ENCODE measurements at regions not wholly inside any gene's neighbourhood (a gene's known extent, or its start where the extent isn't known, plus 50 kb on each side); places are given as distances from the start of the nearest gene placed in this dataset.

DNA sequence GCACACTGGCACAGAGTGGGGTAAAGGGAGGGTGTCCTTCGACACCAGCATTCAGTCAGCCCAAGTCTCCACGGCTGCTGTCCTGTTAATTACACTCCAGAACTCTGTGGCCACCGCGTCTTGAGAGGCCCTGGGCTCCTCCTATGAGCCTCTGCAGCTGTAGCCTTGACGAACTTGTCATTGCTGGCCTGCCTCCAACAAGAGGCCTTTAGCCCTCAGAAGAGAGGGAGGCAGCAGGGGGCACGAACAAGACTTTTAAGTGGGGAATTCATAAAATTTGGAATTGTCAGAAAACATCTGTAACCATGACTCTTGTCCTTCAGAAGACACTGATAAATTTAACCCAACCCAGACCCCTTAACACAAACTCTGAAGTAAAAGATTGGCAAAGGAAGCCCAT lies 241.9 kb downstream of the UQCRFS1 start:
- DNase-seq: no peak

DNA sequence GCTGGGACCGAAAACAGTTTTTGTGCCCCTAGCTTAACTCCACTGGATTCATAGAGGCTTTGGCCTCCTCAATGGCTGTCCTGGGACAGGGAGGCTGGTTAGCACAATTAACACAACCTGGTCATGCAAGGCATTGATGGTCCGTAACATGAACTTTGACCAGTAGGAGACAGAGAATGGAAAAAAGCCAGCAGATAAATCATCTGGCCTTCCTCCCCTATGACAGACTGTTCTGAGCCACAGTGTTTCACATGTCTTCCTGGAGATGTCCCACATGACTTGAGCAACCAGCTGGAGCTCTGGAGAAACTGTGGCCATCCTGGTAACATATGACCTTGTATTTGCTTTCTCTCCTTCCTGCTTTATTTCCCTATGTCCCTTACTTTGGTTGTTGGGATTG lies 244.2 kb downstream of the UQCRFS1 start:
- no peak for DNase-seq

DNA sequence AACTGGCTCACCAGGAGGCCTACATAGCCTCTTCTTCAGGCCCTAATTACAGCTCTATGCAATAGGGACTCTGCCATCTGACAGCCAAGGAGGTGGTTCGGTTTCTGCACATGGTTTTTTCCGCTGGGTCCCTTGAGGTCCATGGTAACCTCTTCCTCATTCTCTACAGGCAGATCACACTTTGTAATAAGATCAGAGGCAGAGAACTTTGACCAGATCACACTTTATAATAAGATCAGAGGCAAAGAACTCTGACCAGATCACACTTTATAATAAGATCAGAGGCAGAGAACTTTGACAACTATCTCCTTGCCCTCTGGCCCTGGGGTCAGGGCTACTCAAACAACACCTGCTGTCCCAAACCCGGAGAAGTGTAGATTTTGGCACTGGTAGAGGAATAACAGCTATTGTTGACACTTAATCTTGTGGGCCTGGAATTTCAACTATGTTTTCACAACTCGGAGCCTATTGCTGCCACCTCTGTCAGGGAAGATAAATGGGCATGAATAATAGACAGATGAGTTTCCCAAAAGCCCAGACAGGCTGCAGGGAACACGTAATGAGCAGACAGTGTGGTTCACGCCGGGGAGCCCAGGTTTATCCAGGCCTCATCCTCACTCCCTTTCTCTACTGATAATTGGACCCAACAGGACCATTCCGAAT lies 246.1 kb downstream of the UQCRFS1 start:
- DNase-seq: no peak

- no peak for DNase-seq
These were observed 248.5 kb downstream of the UQCRFS1 start for GRCh38 chr19:28964500-28964899.

- DNase-seq: no peak
These were observed 249.3 kb downstream of the UQCRFS1 start for GRCh38 chr19:28963486-28964250.

DNA sequence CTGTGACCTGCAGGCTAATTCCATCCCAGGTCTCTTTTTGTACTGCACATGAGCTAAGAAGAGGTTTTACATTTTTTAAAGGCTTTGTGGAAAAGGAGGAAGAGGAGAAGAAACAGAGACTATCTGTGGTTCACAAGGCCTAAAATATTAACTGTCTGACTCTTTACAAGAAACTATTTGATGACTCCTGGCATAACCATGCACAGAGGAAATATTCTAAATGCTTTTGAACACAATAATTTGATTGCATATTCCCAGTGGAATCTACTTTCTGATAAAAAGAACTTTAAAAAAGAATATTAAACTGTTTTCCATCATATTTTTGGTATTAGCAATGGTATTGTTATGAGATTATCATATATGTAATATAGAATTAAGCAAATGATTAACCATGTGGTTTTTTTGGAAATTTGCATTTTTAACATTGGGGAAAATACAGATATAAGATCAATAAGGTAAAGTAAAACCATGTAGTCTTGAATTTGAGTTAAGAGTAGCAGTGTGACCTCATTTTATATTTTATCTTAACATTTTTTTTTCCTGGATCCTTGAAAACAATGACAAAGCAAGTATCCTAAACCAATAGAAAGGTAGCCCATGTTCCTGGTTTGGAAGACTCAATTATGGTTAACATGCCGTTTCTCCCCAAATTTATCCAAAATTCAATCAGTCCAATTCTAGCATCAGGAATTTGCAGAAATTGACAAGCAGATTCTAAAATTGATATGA lies 251.0 kb downstream of the UQCRFS1 start:
- DNase-seq: no peak

DNA sequence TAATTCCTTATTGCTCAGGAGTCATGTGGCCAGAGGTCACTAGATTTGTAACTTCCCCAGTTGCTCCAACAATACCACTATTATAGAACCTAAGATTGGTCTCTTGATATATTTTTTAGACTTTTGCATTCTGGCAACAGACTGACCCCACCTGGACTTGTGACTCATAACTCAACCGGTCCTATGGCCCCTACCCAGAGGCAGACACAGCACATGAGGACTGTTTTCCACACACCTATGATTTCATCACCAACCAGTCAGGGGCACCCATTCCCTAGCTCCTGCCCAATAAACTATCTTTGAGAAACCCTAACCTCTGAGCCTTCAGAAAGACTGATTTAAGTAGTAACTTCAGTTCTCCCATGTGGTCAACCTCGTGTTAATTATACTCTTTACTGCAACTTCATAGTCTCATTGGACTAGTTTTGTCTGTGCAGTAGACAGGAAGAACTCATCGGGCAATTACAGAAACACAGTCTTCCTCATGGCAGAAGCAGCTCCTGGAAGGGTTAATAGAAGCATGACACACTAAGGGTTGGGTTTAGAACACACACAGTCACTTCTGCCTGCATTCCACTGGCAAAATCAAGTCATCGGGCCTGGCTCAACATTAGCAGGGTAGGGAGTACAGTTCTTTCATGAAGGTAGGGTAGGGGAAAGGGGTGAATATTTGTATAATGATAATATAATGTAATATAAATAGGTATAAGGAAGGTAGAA lies 251.8 kb downstream of the UQCRFS1 start:
- DNase-seq: no peak

DNA sequence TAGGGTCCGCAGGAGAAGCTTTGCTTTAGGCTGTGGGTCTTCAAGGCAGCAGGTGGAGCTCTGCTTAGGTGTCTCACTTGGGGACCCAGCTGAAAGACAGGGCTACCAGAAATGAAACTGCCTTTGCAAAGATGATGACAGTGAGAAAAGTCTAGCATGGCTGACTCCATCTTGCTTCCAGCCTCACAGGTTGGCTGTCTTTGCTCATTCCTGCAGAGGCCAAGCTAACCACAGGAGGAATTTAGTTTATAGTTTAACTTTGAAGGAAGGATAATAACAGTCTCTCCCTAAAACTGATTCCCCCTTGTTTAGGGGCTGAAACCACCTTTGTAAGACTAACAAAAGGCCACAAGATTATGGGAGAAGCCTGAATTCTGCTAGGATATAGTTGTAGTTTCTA lies 252.4 kb downstream of the UQCRFS1 start:
- DNase-seq: no peak

GRCh38 chr19:28956961-28957360 lies 256.0 kb downstream of the UQCRFS1 start:
- DNase-seq: no peak

DNA sequence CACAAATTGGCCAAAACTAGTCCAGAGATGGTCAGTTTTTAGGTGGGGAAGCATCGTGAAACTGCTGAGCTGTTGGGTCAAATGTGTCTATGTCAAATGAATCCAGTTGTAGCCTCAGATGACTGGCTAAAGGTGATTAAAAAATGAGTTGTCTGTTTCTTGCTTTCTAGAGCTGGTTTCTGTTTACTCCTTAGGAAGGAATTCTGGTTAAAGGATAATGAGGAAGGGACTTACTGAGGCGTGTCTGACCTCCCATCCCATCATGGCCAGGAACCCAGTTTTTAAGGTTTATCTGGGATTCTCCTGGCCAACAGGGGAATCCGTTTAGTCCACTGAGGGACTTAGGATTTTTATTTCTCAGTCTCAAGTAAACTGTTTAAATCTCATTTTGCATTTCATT lies 256.5 kb downstream of the UQCRFS1 start:
- no peak for DNase-seq

- DNase-seq: no peak
These were observed 263.4 kb downstream of the UQCRFS1 start for GRCh38 chr19:28949535-28949934.

DNA sequence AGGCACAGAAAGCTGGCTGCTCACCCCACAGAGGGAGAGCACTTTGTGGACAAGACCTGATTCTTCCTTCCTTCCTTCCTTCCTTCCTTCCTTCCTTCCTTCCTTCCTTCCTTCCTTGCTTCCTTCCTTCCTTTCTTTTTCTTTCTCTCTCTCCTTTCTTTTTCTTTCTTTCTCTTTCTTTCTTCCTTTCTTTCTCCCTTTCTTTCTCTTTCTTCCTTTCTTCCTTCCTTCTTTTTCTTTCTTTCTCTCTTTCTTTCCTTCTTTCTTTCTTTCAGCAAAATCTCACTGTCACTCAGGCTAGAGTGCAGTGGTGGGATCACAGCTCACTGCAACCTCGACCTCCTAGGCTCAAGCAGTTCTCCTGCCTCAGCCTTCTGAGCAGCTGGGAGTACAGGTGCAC lies 263.9 kb downstream of the UQCRFS1 start:
- no peak for DNase-seq

DNA sequence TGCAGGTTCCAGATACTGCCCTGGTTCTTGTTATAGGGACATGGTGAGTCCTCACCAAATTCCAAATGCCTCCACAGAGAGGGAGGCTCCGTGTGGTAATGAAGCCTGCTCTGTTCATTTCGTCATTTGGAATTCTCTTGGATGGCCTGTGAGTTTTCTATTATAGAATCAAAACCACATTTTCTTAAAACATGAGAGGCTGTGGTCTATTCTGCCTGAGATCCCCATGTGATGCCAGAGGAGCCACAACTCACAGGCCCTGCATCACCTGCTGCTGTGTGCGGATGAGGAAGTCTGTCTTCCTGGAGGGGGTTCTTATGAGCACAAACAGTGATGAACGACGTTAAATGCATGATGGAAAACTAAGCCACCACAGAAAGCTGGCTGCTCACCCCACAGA lies 264.4 kb downstream of the UQCRFS1 start:
- DNase-seq: no peak

DNA sequence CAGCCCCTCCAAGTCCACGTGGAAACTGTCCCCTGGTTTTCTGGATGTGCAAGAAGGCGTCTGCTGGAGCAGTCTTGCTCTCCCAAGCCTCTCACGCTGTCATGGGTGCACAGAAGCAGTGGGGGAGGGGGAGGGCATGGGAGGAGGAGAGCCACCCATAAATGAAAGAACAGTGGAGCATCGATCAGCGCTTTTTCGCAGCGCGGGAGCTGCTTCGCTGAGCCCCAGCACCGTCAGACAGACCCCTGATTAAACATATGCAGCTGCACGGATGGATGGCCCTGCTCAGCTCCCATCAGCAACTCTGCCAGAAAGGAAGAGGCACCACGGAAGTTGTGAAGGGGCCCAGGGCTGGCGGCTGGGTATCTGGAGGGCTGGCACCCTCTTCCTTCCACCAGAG lies 264.9 kb downstream of the UQCRFS1 start:
- no peak for DNase-seq

GRCh38 chr19:28943651-28944050 lies 269.3 kb downstream of the UQCRFS1 start:
- DNase-seq: no peak

- DNase-seq: no peak
These were observed 271.1 kb downstream of the UQCRFS1 start for GRCh38 chr19:28941833-28942232.

DNA sequence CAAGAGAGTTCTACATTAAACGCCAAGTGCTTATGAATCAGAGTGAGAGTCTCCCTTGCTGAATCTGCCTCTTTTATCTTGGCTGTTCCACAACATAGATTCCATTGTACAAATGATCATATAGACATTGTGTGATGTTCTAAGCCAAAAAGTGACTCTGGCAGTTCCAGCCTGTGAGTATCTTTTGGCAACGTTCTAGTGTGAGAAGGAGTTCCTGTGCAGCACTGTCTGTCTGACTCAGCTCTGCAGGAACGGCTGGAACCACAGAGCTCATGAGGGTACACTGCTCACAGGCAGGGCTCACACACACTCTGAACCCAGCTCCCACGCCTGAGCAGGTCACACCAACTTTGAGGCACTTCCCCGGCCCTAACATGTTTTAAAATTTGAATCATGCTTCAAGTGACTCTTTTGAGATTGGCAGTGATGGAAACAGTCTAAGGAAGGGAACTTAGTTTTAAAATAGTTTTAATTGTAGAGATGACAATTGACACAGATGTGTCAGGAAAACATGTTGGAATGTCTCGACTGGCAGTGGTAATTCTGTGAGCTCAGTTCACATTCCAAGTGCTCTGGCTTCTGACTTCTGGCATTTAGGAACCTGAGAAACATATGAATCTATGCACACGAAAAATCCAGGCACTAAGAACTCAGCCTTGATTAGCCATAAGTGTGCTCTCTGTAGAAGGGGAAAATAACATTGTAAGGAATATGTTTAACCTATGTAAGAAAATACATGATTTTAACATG lies 272.0 kb downstream of the UQCRFS1 start:
- DNase-seq: no peak

DNA sequence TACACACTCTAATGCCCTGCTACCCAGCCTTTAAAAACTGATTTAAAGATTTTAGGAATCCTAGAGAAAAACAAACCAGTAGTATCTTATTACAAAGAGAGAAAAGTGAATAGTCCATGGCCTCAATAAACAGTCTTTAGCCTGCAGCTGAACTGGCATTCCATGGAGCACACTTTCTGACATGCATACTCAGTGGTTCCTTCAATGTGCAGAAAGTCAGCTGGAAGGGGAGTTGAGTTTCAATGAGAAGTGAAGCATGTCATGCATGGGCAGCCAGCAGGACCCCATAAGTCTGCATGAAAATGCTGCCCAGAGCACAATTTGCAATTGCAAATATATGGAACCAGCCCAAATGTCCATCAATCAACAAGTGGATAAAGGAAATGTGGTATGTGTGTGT lies 273.7 kb downstream of the UQCRFS1 start:
- DNase-seq: no peak

GRCh38 chr19:28936001-28936400 lies 276.9 kb downstream of the UQCRFS1 start:
- DNase-seq: no peak

GRCh38 chr19:28934631-28935030 lies 278.3 kb downstream of the UQCRFS1 start:
- no peak for DNase-seq

GRCh38 chr19:28933039-28933438 lies 279.9 kb downstream of the UQCRFS1 start:
- DNase-seq: no peak

DNA sequence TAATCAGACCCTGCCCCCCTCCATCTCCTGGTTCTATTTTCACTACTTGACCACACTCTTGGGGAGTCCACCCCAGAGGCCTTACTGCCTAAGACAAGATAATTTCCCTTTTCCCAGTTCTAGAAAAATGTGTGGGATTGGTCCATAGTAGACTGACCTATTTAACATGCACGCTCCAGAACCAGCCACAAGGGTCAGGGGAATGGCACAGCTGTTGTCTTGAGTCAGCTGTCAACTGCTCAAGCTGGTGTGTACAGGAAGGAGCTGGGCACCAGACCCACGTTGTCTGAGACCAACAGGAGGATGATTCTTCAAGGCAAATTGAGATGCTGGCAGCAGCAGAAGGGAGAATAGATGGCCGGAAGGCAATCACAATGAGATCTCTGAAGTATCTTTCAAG lies 280.5 kb downstream of the UQCRFS1 start:
- DNase-seq: no peak

- no peak for DNase-seq
These were observed 283.9 kb downstream of the UQCRFS1 start for GRCh38 chr19:28929006-28929405.
